ENCODE measurements at regions not wholly inside any gene's neighbourhood (a gene's known extent, or its start where the extent isn't known, plus 50 kb on each side); places are given as distances from the start of the nearest gene placed in this dataset.
A peak's percentile ranks its signal among the peaks of the same experiment; 100 is the strongest.

DNA sequence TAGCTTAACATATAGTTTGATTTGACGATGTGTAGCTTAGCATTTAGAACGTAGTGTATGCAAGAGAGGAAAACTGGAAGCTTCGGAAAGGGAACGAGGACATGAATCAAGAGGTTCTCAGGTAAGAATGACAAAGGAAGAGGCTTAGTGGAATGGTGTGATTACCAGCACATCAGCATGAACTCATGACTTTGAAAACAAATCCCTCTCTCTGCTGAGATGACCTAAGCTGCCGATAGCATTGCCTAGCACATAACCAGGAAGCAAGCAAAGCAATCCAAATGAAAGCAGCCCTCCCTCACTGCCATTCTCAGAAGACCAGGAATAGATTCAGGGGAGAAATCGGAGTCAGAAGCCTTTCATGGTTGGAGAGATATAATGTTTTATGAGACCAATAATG, 51.3 kb upstream of the CCL1 start:
- TF ChIP-seq OTX1 (CRISPR knock-in tag; IDR thresholded peaks at IDR 0.05) (no peak), TCF7 (IDR thresholded peaks at IDR 0.05; ENCODE audit: borderline replicate concordance) (no peak), ERF (CRISPR knock-in tag; IDR thresholded peaks at IDR 0.05) (no peak)

DNA sequence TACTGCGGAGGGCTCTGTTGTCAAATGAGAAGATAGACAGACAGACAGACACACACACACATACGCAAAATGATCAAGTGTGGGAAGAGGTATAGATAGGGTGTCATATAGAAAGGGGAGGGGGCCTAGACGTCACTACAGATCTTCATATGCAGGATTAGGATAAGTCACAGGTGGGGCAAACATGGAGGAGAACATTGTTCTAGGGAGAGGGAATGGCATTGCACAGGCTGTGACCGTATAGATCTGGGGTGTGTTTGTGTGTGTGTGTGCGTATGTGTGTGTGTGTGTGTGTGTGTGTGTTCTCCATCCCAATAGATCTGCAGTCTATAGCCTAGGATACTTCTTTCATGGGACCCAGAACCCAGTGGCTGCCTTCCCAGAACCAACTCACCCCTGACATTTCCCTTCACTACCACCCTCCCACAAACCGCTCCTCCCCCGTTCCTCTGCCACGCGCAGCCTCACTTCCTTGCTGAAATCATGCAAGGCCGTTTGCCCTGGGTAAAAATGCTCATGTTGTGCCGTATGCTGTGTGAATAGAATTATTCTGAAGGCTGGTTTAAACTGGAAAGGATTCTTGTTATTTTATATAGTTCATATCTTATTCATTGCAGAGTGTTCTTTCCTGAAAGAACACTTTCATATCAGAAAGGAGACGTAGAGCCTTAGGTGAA, 50.5 kb upstream of the CCL1 start:
- no TSS peak for BruUV-seq (replicated peaks)
- Histone ChIP-seq H3K79me2 (ENCODE audit: control insufficient read depth, insufficient read depth, low read length) (no peaks in the 10 kb centered on the region), H2AFZ (ENCODE audit: low read depth, low read length) (peak overlapping the region; percentile 66), H3K36me3 (ENCODE audit: control insufficient read depth, insufficient read depth, low read length) (no peaks in the 10 kb centered on the region), H3K4me3 (no peak overlapping the region), H3K27me3 (ENCODE audit: control insufficient read depth in 2 of 2, insufficient read depth in 2 of 2, low read length in 2 of 2) (no peaks in the 10 kb centered on the region; a peak in 1 of 5 replicates), H3K9me1 (ENCODE audit: control insufficient read depth, insufficient read depth, low read length) (no peaks in the 10 kb centered on the region), H3K9ac (ENCODE audit: insufficient read depth in 1 of 2, low read depth in 2 of 2, low read length in 2 of 2) (peak overlapping the region in 1 of 2 experiments; percentile 8; a peak in 1 of 4 replicates), H3K4me1 (replicated peaks in 1 of 2; ENCODE audit: control insufficient read depth in 2 of 2, insufficient read depth in 2 of 2, low read length in 2 of 2) (peaks cover 13 to 36% of the 10 kb centered on the region in 2 experiments), H4K20me1 (replicated peaks; ENCODE audit: control insufficient read depth, insufficient read depth, low read length) (no peaks in the 10 kb centered on the region), H3K9me3 (replicated peaks; ENCODE audit: control insufficient read depth, insufficient read depth, low read depth, low read length) (0 out of 2 replicates have a peak, but pooled peaks cover 2% of the 10 kb centered on the region), H3K4me2 (ENCODE audit: insufficient read depth, low read length) (peak overlapping the region; percentile 33; the same call in 1 of the 2 replicates), H3K27ac (ENCODE audit: extremely low read depth, low read depth, low read length) (peak overlapping the region; percentile 84)
- ATAC-seq (peak; percentile 46), FAIRE-seq (no peak), DNase-seq (ENCODE audit: extremely low read depth in 1 of 4, low spot score in 3 of 4) (peak; percentile 23 to 40 (median 29))
- POLR2A ChIA-PET = no interaction called here
- in situ Hi-C loops (cut with MboI) (no loop called here), intact Hi-C loops (cut with micrococcal nuclease) (loop anchor here (10.0 kb wide), 1 partner anchor 221 kb away; no protein-coding TSS in a partner anchor)
- CTCF ChIA-PET (ENCODE audit: low intra/inter-chr PET ratio) = no interaction called here
- WGBS (ENCODE audit: insufficient coverage, low coverage, missing lambda C conversion rate) = 33% methylated on average over 12 of the region's 12 CpGs
- TF ChIP-seq NRF1 (conservative IDR thresholded peaks at IDR 0.05 in 1 of 2, IDR thresholded peaks at IDR 0.05 in 1 of 2) = peak in 1 of 2 experiments; percentile 37; a peak in 2 of 4 replicates
- no peak for TF ChIP-seq ZNF764 (CRISPR knock-in tag; IDR thresholded peaks at IDR 0.05; ENCODE audit: low read depth)

More for the DNA sequence above, 51.3 kb upstream of the CCL1 start:
- Histone ChIP-seq H3K9me3 (replicated peaks; ENCODE audit: control insufficient read depth, insufficient read depth, low read depth, low read length) (0 out of 2 replicates have a peak, but pooled peaks cover 2% of the 10 kb centered on the region), H3K4me1 (replicated peaks in 1 of 2; ENCODE audit: control insufficient read depth in 2 of 2, insufficient read depth in 2 of 2, low read length in 2 of 2) (peaks cover 13 to 35% of the 10 kb centered on the region in 2 experiments), H3K79me2 (ENCODE audit: control insufficient read depth, insufficient read depth, low read length) (no peaks in the 10 kb centered on the region), H2AFZ (ENCODE audit: low read depth, low read length) (peak overlapping the region; percentile 3; the same call in 1 of the 2 replicates), H3K4me3 (no peak overlapping the region), H4K20me1 (replicated peaks; ENCODE audit: control insufficient read depth, insufficient read depth, low read length) (no peaks in the 10 kb centered on the region), H3K27me3 (ENCODE audit: control insufficient read depth in 2 of 2, insufficient read depth in 2 of 2, low read length in 2 of 2) (no peaks in the 10 kb centered on the region; a peak in 1 of 5 replicates), H3K27ac (ENCODE audit: extremely low read depth, low read depth, low read length) (no peak overlapping the region), H3K4me2 (ENCODE audit: insufficient read depth, low read length) (no peak overlapping the region), H3K36me3 (ENCODE audit: control insufficient read depth, insufficient read depth, low read length) (no peaks in the 10 kb centered on the region), H3K9ac (ENCODE audit: insufficient read depth in 1 of 2, low read depth in 2 of 2, low read length in 2 of 2) (no peak overlapping the region), H3K9me1 (ENCODE audit: control insufficient read depth, insufficient read depth, low read length) (no peaks in the 10 kb centered on the region)
- no peak for ATAC-seq
- WGBS (ENCODE audit: insufficient coverage, low coverage, missing lambda C conversion rate) = 78% methylated on average over 6 of the region's 6 CpGs
- intact Hi-C loops (cut with micrococcal nuclease) (loop anchor here (10.0 kb wide), 1 partner anchor 220 kb away; no protein-coding TSS in a partner anchor), in situ Hi-C loops (cut with MboI) (no loop called here)
- no peak for DNase-seq (ENCODE audit: extremely low read depth in 1 of 4, low spot score in 3 of 4)
- CTCF ChIA-PET (ENCODE audit: low intra/inter-chr PET ratio) = no interaction called here
- no peak for FAIRE-seq
- POLR2A ChIA-PET = interaction anchor here (0.7 kb wide), 1 partner anchor 43 kb away, joined by 3 read pairs; no protein-coding TSS in a partner anchor
- no TSS peak for BruUV-seq (replicated peaks)
